GM12892 (cell line): ENCODE measurements at regions not wholly inside any gene's neighbourhood (a gene's known extent, or its start where the extent isn't known, plus 50 kb on each side); places are given as distances from the start of the nearest gene placed in this dataset.

Experiments used
- POLR2A ChIP-seq: IDR thresholded peaks from 2 replicates; pipeline ENCODE4 v1.6.1; 2011; ENCODE audit warnings: low read depth, low read length, control low read depth
- POLR2AphosphoS5 ChIP-seq: IDR thresholded peaks from 2 replicates; pipeline ENCODE4 v1.6.1; 2011; ENCODE audit warnings: low read depth, low read length, control low read depth
- TAF1 ChIP-seq: IDR thresholded peaks from 2 replicates; pipeline ENCODE4 v1.6.1; 2011; ENCODE audit warnings: low read depth, mild to moderate bottlenecking, control low read depth, low read length, borderline replicate concordance

DNA sequence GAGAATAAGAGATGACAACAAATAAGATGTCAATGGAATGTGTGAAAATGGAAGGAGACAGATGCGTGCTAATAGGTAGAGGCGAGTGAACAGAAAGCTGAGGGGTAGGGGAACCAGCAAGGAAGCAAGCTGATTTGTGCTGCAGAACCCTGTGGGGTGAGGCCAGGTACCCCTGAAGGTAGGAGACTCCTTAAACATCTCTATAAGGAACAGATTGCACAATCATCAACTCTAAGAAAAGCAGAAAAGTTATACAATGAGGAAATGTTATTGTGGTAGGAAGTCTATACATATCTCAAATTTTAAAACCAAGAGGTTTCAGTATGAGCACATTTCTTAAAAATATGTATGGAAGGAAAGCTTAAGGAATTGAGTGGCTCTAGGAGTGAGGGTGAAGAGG lies 315.0 kb upstream of the TPM1 start:
- TF ChIP-seq POLR2AphosphoS5 (no peak), POLR2A (no peak), TAF1 (no peak)
